AG08396 (cell line): ENCODE measurements at regions not wholly inside any gene's neighbourhood (a gene's known extent, or its start where the extent isn't known, plus 50 kb on each side); places are given as distances from the start of the nearest gene placed in this dataset.
"Not testable (repeated sequence)": the region's sequence is repeated elsewhere in the genome, so short reads cannot be mapped to it uniquely, and the experiment has no call there.

Experiments
- DNase-seq: peaks from one replicate; pipeline ENCODE4 v3.0.0; 2012; ENCODE audit warnings: low spot score, mixed read lengths

DNA sequence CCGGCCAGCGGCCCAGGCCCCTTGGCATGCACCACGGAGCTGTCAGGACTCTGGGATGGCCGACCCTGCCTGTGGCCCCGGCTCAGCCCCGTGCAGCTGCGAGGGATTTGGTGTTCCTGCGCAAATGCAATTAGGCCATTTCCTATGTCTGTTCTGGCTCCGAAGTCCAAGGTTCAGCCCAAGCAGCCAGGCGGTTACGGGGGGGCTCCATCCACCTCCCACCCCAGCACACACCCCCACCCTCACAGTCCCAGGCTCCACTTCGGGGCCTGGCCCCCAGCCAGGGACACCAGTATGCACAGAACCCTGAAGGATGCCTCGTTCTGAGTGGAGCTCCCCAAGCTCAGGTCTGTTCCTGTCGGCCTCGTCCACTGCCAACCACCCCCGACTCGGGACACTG is 2965.7 kb downstream of the RPIA start:
- not testable (repeated sequence) for DNase-seq

DNA sequence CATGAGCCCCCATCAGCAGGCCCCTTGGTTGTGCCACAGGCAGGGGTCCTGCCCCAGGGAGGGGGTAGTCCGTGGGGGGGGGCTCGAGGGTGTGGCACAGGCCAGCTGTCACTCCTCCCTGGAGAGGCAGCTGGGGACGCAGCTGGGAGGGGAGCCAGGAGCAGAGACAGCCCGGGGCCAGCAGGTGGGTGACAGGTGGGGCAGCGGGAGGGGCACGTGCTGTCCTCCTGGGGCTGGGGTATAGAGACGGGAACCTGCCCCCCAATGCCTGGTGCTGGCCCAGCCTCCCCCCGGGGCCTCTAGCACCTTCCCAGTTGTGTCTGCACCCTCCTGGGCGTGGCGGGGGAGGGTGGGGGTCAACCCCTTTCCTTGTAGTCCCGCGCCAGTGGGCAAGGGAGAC is 2966.9 kb downstream of the RPIA start:
- not testable (repeated sequence) for DNase-seq

DNA sequence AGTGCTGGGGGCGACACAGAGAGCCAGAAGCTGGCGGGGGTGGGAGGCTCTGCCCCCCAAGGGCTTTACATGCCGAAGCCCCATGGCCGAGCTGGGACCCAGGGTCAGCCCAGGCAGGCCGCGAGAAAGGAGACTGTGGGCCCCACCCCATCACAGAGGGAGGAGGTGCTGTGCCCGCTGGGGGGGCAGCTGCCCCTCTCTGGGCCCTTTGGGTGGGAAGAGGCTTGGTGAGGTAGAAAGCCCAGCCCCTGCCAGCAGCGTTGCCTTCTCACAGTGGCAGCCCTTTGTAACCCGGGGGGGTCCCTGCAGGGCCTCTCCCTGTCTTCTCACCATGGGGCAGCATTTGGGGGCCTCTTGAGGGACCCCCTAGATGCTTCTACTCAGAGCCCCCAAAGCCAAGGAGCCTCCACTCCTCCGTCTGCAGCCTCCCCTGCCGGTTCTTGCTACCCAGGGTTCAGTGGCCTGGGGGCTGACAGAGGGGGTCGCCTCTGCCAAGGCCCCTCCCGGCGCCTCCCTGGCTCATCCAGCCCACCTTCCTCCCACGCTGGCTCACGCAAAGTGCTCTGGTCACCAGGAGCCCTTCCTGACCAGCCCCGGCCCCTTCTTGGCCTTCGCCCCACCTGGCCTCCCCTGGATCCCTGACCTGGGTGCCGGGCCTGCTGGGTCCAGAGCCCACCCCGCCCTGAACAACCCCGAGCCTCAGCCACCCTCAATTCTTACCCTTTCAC is 2967.9 kb downstream of the RPIA start:
- not testable (repeated sequence) for DNase-seq

DNA sequence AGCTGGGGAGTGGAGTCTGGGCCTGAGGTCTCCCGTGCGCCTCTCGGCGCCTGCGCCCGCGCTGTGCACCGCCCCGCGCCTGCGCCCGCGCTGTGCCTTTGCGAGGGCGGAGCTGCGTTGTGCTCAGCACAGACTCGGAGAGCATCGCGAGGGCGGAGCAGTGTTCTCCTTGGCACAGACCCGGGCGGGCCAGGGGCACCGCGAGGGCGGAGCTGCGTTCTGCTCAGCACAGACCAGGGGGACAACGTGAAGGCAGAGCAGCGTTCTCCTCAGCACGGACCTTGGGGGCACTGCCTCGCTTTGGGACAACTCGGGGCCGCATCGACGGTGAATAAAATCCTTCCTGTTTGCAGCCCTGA is 2968.4 kb downstream of the RPIA start:
- not testable (repeated sequence) for DNase-seq

DNA sequence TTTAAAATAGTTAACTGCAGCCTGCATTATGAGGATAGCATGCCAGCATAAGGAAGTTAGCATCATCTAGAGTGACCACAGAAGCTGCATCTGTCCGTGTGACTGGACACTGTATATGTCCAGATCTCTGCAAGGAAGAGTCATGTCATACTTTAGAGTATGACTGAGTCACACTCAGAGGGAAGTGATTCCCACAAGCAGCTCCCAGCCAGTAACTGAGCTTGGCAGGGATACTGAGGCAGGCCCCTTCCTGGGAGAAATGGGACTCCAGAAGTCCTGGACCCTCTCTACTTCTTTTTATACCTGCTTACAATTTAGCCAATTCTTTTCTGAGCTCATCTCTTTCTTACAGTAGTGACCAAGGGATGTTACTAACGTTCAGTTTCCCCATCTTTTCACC is 2975.9 kb downstream of the RPIA start:
- not testable (repeated sequence) for DNase-seq

DNA sequence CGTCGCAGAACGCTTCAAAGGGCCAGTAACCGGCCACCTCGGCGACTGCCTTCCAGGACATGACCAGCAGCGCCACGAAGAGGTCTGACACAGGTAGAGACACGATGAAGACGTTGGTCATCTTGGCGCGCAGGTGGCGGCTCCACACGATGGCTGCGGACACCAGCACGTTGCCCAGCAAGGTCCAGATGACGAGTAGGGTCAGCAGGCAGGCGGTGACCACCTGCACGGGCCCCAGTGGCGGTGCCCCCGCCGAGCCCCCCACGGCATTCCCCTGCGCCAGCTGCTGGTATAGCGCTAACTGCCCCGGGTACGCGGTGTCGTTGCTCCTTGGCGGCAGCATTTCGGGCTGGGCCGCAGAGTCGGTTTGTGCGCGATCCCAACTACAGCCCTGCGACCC is 2994.1 kb downstream of the RPIA start:
- DNase-seq = not testable (repeated sequence)

DNA sequence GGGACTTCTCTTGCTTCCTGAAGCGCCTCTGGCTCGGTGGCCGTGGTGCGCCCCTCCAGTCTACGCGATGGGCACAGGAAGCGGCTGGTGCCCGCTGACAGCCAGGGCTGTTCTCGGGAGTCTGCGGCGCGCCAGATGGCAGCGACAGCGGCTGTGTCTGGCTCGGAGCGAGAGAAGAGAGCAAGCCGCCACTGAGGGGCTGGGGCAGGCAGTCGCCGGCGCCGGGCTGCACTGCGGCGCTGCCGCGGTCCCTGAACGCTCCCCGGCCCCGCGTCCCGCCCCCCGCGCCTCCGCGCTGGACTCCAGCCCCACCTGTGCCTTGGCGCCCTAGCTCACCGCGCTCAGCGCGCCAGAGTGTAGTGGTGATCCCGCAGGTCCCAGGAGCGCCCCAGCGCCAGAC is 2994.6 kb downstream of the RPIA start:
- DNase-seq = peak; percentile 0
